ENCODE measurements at regions not wholly inside any gene's neighbourhood (a gene's known extent, or its start where the extent isn't known, plus 50 kb on each side); places are given as distances from the start of the nearest gene placed in this dataset.
"Not testable (repeated sequence)": the region's sequence is repeated elsewhere in the genome, so short reads cannot be mapped to it uniquely, and the experiment has no call there.

DNA sequence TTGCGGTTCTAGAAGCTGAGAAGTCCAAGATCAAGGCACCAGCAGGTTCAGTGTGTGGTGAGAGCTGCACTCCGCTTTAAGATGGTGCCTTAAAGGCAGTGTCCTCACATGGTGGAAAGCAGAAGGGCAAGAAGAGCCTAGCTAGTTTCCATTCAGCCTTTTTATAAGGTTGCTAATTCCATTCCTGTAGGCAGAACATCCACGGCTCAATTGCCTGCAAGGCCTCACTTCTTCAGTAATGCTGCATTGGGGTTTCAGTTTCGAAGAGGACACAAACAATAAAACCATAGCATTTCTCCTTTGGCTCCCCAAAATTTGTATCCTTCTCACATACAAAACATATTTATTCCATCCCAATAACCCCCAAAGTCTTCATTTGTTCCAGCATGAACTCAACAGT, 109.5 kb upstream of the KCND2 start:
- DNase-seq: no peak

DNA sequence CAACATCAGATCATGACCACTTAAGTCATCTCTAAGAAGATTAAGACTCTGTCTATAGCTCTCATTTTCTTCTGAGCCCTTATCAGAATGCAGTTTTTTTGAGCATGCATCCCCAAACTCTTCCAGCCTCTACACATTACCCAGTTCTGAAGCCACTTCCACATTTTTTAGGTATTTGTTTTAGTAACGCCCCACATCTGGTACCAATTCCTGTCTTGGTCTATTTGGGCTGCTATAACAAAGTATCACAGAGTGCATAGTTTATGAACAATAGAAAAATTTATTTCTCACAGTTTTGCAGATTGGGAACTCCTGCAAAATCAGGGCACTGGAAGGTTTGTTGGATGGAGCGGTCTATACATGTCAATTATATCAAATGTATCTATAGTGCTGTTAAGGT, 107.7 kb upstream of the KCND2 start:
- no peak for DNase-seq

DNA sequence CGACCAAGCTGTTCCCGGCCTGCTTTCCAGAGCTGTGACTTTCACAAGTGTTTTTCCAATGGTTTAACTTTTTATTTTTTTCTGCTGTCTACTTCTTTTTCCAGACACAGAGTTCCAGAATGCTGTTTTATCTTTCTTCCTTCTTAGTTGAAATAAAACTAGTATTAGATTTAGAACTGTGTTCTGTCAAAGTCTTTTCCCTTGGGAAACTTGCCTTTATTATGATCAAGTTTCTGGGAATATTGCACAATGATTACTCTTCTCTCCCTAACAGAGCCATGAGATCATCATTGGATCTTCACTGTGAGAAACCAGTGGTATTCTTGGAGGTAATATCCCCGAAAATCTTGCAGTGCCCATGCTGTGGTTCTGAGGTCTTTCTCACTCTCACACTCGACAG, 104.9 kb upstream of the KCND2 start:
- no peak for DNase-seq

DNA sequence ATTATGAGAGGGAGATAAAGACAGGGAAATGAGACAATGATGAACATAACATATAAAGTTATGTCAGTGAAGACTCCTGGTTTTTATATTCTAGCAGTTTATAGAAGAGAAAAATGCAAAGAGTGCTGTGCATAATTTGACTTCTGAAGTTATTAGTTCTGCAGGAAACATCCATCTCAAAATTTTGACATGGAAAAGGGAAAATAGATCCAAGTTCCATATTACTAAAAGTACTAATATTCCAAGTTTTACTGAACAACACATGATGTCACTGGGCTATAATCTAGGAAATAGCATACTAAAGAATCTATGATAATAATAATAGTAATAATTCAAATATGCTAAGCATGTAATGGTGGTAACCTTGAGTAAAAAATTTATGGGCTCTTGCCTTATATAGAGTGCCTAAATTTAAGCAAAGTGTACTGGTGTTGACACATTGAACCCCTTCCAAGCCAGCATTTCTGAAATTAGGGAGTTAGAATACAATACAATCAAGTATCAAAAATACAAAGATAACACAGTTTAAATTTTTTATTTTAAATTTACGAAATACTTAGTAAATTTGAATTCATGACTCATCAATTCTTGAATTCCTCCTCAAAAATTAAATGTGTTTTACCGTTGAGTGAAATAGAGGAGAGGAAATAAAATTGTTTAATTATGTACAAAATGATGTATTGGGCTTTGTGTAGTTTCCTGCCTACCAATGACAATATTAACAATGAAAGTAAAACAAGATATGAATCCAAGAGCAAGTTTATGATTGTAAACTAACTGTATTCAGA, 102.8 kb upstream of the KCND2 start:
- DNase-seq: no peak

DNA sequence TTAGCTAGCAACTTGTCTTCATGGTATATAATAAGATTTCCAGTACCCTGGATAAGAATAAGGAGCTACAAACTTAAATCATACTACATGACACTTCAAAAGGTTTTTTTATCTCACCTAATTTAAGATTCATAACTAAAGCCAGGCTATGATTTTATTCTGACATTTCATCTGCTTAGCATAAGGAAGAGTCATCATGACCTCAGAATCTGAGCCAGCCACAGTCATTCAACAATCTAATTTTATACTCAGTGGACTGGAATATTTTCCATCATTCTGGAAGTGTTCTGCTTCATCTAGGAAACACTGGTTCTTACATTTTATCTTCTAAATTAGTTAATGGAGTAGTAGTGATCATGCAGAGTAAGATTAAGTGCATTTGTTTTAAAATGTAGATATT, 102.1 kb upstream of the KCND2 start:
- no peak for DNase-seq

DNA sequence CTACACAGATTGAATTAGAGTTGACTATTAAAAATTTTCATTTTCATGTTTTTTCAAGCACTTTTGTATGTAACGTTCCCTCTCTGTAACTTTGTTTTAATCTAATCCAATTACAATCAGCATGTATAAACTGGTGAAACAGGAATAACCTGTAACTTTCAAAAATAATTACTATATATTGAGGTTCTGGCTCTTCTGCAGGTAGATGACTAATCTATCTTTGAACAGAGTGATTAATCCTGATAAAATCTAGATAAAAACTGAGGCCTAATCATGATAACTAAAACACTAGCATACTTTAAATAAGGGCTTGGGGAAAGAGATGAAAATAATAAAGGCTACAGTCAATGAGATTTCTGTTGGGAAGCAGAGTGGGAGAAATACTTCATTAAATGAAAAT, 101.6 kb upstream of the KCND2 start:
- DNase-seq: no peak

DNA sequence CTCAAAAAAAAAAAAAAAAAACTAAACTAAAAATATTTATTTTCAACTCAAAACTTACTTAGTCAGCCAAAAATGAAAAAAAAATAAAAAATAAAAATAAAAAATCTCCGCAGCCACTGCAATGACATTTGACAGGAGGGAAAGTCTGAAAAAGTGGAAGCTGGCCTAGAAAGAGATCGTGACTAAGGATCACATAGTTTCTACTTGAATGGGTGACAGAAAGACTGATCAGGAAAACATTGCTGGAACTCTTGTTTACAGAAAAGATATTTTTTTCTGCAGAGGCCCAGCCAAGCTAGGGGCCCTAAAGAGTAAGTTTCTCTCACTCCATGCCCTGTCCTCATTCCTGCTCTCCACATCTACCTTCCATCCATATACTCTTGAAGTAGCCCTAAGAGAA, 92.8 kb upstream of the KCND2 start:
- DNase-seq: no peak

DNA sequence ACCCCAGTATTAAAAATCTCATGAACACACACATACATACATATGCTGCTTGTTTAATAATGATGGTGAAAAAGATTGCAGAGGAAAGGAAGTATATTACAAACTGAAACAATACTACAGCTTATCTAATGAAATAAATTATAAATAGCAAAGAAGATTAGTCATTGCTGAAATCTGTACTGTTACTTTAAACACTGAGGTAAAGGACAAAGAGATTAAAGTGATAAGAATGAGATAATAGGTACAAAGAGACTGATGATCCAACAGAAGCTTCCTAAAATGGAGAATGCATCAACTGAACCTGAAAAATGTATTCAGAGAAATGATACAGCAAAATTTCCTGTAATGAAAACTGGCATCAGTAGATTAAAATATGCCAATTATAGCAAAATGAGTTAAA, 91.5 kb upstream of the KCND2 start:
- DNase-seq: no peak

DNA sequence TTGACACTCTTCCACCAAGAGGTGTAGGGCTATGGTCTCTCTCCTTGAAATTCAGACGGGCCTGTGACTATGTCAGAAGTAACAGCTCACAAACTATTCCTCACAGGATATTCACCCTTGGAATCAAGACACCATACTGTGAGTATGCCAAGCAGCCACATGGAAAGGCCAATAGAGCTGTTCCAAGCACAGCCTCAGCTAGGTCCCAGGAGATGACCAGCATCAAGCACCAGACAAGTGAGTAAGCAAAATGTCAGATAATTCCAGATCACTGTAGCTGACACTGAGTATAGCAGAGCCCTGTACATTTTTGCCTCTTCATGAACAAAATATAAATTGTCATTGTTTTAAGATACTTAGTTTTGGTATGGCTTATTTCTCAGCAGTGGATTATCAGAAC, 88.1 kb upstream of the KCND2 start:
- no peak for DNase-seq

DNA sequence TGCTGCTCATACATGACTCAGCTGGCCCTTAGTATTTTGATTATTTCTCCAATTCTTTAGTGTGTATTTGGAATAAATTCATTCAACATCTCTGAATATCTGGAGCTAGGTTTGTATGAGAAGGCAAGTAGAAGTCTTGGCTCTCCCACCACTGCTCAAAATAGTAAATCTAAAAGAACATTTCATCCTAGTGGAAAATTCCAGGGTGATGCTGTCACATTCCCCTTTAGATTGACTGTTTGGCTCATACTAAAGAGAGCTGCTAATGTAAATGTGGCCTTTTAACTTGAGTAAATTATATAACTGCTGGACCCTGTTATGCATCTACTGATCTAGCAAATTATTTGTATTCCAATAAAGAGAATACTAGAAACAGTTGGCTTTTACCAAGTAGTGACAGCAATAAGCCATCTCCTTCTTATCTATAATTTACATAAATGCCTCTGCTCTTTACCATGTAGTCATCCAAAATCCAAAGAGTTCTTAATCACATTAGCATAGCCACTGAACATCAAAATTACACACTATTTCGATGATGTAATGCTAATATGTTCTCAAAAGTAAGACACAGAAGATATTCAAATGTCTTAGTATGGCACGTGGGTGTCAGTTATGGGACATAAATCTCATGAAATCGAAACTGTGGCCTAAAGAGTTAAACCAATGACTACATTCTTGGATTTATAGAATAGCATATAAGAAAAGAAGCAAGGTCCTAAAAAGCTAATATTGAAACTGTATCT, 86.9 kb upstream of the KCND2 start:
- DNase-seq: no peak

DNA sequence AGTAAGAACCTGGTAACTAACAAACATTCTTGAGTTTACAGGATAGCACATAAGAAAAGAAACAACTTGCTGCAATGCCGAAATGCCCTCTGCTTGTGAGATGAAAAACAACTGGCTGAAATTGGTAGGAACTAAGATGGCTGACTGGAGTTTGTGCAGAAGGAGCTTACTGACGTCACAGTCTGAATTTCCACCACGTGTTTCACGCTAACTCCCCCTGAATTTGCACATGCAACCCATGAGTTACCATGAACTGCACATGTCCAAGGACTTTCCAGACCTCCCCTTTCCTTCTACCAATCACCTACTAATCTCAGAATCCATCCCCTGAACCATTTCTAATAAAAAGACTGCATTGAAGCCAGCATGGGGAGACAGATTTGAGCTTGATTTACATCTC, 86.3 kb upstream of the KCND2 start:
- no peak for DNase-seq

DNA sequence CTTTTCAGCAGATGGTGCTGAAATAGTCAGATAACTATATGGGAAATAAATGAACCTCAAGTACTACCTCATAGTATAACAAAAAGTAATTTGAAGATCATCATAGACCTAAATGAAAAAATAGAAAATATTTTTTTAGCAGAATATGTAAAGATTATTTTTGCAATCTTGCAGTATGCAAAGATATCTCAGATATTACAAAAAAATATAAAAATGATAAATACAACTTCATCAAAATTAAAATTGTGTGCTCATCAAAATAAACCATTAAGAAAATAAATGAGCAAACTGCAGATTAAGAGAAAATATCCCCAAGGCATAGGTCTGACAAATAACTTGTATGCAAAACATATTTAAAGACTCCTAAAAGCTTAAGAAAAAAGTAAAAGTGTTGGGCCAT, 83.4 kb upstream of the KCND2 start:
- no peak for DNase-seq

DNA sequence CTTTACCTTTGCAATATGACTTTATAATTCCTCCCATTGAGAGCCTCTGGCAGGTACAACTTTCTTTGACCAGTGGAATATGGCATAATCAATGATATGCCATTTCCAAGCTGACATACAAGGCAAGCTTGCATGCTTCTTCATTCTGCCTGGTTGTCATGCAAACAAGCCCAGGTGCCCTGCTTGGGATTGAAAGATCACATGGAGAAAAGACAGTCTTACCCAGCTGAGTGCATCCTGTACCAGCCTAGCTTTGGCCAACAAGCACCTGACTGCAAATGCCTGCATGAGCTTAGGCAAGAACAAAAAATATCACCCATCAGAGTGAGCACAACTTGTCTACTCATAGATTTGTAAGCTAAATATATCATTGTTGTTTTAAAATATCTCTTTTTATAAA, 82.9 kb upstream of the KCND2 start:
- no peak for DNase-seq

DNA sequence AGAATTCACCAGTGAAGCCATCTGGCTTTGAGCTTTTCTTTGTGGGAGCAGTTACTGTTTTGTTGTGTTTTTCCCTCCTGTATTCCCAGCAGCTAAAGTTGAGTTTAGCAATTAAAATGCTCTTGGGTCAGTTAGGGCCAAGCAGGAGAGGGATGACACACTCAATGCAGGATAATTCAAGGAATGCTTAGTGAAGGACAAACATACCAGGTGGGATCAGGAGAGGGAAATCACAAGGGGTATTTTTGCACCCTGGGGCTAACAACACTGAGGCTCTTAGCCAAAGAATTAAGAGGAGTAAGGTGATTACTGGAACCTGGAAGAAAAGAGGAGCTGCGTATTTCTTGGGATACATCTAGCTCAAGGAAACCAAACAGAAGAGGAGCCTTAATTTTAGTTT, 82.4 kb upstream of the KCND2 start:
- no peak for DNase-seq

DNA sequence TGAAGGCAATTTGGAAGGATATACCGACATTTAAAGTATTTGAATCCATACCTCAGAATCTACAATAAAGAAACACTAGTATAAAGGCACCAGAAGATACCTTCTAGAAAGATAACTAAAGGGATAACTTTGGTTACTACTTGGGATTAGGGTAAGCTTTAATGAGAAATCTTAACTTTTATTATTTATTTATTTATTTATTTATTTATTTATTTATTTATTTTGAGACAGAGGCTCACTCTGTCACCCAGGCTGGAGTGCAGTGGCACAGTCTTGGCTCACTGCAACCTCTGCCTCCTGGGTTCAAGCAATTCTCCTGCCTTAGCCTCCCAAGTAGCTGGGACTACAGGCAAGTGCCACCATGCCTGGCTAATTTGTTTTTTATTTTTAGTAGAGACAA, 81.6 kb upstream of the KCND2 start:
- DNase-seq: not testable (repeated sequence)

DNA sequence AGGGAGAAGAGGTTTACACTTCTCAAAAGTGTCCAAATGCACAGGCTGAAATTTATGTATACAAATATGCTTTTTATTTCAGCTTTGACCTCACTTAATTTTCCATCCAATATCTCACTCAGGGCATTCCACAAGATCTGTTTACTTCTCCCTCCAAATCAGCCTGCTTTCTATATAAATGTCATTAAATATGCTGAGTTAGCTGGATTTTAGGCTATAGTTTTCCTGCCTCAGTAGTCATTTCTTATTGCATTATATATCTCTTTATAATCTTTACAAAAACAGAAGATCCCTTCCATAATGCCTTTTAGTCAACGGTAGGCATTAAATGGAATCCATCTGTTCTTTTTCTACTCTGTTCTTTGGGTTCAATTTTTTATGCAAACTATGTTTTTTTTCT, 71.7 kb upstream of the KCND2 start:
- DNase-seq: no peak

DNA sequence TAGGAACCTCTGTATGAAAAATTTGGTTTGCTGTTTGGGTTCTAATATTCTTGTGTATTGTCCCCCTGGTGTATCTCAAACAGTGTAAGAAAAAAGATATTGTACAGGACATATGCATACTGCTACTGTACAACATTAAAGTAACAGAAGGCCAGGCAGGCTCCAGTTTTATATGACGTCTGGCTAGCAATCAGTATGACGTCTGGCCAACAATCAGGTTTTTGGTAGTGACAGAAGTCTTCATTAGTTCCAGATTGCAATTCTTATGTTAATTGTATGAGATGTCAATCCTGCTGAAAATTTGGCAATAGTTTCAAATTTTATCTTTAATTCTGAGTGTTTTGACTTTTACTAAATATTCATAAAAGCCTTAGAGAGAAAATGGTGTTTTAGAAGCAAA, 67.9 kb upstream of the KCND2 start:
- no peak for DNase-seq

DNA sequence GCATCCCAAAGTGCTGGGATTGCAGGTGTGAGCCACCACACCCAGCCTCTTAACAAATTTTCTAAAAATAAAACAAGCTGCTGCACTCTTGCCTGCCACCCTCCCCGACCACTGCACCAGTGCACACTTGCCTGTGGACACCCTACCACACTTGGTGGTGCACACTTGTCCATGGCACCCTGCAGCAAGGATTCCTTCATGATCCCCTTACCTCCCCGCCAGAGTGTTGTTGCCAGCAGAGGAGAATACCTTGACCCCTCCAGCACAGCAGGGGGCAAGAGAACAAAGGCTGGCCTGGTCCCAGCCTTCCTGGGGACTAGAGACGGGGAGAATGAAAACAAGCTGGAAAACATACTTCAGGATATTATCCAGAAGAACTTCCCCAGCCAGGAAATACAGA, 65.9 kb upstream of the KCND2 start:
- no peak for DNase-seq

DNA sequence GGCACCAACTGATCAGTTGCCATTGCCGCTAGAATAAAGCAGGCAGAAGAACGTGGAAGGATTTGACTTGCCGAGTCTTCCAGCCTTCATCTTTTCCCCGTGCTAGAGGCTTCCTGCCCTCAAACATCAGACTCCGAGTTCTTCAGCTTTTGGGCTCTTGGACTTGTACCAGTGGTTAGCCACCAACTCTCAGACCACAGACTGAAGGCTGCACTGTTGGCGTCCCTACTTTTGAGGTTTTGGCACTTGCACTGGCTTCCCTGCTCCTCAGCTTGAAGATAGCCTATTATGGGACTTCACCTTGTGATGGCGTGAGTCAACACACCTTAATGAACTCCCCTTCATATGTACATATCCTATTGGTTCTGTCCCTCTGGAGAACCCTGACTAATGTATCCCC, 57.3 kb upstream of the KCND2 start:
- DNase-seq: no peak

DNA sequence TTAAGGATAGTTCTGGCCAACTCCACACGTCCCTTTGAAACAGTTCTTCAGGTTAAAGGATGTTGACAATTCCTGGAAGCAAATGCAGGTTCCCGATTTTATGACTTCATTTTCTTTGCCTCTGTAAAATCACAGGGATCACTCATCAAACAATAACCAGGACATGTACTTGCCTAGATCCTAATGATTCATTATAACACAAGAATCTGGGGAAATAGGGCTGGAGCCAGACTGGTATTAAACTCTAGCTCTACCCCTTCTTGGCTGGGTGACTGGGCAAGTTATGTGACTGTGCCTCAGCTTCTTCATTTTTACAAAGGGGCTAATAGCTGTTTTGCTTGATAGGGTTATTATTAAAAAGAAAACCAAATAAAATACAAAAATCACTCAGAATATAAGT, 56.0 kb upstream of the KCND2 start:
- DNase-seq: no peak

DNA sequence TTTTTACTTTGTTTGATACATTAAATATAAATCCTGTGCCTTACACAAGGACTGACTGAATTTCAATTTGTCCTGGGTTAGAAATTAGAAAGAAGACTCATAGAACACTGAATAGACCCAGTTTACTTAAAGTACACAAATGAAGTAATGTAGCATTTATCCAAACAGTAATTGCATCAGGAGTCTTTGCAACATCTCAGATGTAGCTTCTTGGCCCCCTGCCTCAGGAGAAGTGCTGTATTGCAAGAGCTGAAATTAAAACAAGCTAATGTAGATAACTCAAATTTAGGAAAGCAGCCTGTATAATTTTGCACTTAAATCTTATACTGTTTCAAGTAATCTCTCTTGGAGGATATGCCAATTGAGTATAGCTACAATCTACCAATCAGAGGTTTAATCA, 54.3 kb upstream of the KCND2 start:
- DNase-seq: no peak

DNA sequence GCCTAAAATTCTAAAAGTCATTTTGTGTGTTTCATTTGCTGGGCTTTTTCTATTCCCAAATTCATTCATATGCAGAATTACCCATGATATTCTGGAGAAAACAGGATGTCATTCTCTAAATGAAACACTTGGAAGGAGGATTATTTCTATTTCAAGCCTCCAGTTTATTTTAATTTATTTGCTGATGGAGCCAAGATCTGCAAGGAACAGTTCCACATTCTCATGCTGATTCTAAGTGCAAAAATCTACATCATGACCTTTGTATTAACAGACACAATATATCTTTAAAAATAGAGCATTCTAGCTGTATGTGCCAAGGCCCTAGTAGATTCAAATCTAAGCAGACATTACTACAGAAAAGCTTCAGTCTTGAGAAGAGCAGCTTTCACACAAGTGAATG, 51.3 kb upstream of the KCND2 start:
- no peak for DNase-seq
